GM18951 (cell line): ENCODE measurements at regions not wholly inside any gene's neighbourhood (a gene's known extent, or its start where the extent isn't known, plus 50 kb on each side); places are given as distances from the start of the nearest gene placed in this dataset.

Source experiments
- POLR2A ChIP-seq: IDR thresholded peaks from 4 replicates; pipeline ENCODE4 v1.6.1; 2011; ENCODE audit warnings: mild to moderate bottlenecking; ENCODE audit not compliant: insufficient read length, insufficient read depth; ENCODE audit errors: extremely low read depth
- in situ Hi-C: fragments of 300-500 bp; cut with MboI; formaldehyde crosslinking; loops from one replicate; pipeline ENCODE4 v1.12.0; 2022; ENCODE audit warnings: low sequenced_read_pairs, mixed read lengths, inconsistent platforms; ENCODE audit not compliant: unreplicated experiment

DNA sequence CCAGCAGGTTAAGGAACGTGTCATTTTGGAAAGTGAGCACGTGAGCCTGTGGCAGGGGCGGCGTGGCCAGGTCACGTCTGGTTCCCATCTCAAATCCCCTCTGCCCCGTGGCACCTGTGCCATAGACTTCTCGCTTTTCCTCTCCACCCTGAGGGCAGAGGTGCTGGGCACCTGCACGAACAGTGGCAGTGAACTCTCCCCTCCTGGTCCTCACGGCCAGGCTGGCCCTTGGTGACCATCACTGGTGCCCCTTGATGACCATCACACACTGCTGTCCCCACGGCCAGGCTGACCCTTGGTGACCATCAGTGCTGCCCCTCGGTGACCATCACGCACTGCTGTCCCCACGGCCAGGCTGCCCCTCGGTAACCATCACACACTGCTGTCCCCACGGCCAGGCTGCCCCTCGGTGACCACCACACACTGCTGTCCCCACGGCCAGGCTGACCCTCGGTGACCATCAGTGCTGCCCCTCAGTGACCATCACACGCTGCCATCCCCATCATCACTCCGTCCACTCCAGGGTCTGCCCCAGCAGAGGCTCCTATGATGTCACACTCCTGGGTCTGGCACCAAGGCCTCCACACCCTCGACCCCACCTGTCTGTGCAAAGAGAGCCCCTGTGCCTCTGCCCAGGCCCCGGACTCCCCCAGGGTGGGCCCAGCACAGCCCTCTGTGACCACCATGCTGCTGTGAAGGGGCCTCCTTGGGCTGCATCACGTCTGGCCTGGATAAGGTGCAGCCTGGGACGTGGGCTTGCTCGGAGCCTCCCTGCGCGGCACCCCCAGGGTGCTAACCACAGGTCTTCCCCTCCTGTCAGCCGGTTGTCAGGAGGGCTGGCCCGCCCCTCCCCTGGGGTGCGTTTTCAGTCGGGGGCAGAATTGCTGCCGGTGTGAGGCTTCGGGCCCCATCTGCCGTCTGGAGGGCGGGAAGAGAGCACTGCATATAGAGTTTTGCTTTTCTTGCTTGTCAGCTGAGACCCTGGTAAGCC is 738.6 kb downstream of the BRD1 start:
- TF ChIP-seq POLR2A: no peak
- in situ Hi-C loops: no loop called here

GRCh38 chr22:49087716-49088601 is 739.7 kb downstream of the BRD1 start:
- no peak for TF ChIP-seq POLR2A
- in situ Hi-C loops: no loop called here

DNA sequence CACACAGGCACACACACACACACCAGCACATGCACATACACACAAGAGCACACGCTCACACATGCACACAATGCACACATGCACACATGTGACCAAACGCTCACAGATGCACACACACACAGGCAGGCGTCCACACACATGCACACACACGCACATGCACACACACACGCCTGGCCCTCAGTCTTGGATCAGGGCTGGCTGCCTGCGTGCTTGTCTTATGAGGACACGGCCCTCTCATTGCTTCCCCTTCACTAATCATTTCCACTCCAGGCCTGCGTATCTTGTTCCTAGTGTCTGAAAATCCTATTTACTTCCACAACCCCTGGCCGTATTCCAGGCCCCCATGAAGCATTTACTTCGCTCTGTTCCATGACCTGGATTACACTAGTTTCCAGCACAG is 740.5 kb downstream of the BRD1 start:
- in situ Hi-C loops: no loop called here
- no peak for TF ChIP-seq POLR2A

GRCh38 chr22:49086606-49087157 is 741.0 kb downstream of the BRD1 start:
- in situ Hi-C loops: no loop called here
- TF ChIP-seq POLR2A: no peak

- in situ Hi-C loops: no loop called here
Measured at GRCh38 chr22:49086181-49086580, 741.5 kb downstream of the BRD1 start.

GRCh38 chr22:49084206-49084605 is 743.5 kb downstream of the BRD1 start:
- in situ Hi-C loops: no loop called here
- TF ChIP-seq POLR2A: no peak

More at GRCh38 chr22:49086181-49086580, 741.5 kb downstream of the BRD1 start:
- TF ChIP-seq POLR2A: no peak

GRCh38 chr22:49083607-49084006 is 744.1 kb downstream of the BRD1 start:
- in situ Hi-C loops: no loop called here
- TF ChIP-seq POLR2A: no peak

DNA sequence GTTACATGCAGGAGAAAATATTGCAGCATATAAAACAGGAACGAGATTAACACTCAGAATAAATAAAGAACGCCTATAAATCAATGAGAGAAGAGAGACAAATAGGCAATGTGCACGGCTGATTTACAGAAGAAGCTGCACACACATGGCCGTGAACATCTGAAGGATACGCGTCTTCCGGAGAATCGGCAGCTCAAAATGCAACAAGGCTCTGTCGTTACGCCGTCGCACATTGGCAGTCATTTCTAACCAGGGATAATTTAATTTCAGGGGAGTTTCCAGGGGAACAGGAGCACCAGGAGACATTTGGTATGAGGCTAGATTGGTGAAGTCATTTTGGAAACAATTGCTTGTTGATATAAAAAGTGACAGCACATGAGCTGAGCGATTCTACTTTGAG is 745.2 kb downstream of the BRD1 start:
- no peak for TF ChIP-seq POLR2A
- in situ Hi-C loops: no loop called here

GRCh38 chr22:49081926-49082325 is 745.7 kb downstream of the BRD1 start:
- in situ Hi-C loops: no loop called here

GRCh38 chr22:49081261-49081666 is 746.4 kb downstream of the BRD1 start:
- in situ Hi-C loops: no loop called here
- TF ChIP-seq POLR2A: no peak

More at GRCh38 chr22:49081926-49082325, 745.7 kb downstream of the BRD1 start:
- no peak for TF ChIP-seq POLR2A

DNA sequence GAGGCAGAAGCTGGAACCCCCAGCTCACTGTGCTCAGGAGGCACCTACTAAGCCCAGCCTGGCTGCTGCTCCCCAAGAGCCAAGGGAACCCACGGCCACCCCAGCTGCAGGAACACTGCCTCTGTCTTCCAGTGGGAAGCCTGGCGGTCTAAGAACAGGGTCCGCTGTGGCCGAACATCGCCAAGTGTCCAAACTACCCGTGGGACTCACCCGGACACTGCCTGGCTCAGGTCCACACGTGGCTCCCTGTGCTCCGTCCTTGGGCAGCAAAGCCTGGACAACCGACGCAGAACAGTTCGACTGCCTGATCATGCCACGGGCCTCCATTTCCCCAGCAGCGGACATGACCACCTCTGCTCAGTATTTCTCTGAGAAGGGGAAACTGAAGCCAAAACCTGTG is 747.0 kb downstream of the BRD1 start:
- TF ChIP-seq POLR2A: no peak
- in situ Hi-C loops: no loop called here

GRCh38 chr22:49079743-49080500 is 747.8 kb downstream of the BRD1 start:
- in situ Hi-C loops: no loop called here
- TF ChIP-seq POLR2A: no peak
